ENCODE measurements at regions not wholly inside any gene's neighbourhood (a gene's known extent, or its start where the extent isn't known, plus 50 kb on each side); places are given as distances from the start of the nearest gene placed in this dataset.
A peak's percentile ranks its signal among the peaks of the same experiment; 100 is the strongest.

GRCh38 chr5:96157841-96158291 is 196.2 kb upstream of the ELL2 start:
- no peak for DNase-seq

- DNase-seq = no peak
Observed at GRCh38 chr5:96157077-96157780, 195.6 kb upstream of the ELL2 start.

- no peak for DNase-seq
Observed at GRCh38 chr5:96155147-96155546, 193.5 kb upstream of the ELL2 start.

- DNase-seq = no peak
Observed at GRCh38 chr5:96151891-96152290, 190.2 kb upstream of the ELL2 start.

GRCh38 chr5:96150007-96150406 is 188.4 kb upstream of the ELL2 start:
- no peak for DNase-seq

- no peak for DNase-seq
Observed at GRCh38 chr5:96149546-96149945, 187.9 kb upstream of the ELL2 start.

- no peak for DNase-seq
Observed at GRCh38 chr5:96149021-96149420, 187.4 kb upstream of the ELL2 start.

- no peak for DNase-seq
Observed at GRCh38 chr5:96148376-96148775, 186.7 kb upstream of the ELL2 start.

- DNase-seq = no peak
Observed at GRCh38 chr5:96147866-96148265, 186.2 kb upstream of the ELL2 start.

- peak; percentile 61 for DNase-seq
Observed at GRCh38 chr5:96146675-96147074, 185.0 kb upstream of the ELL2 start.

- no peak for DNase-seq
Observed at GRCh38 chr5:96144289-96144688, 182.6 kb upstream of the ELL2 start.

- no peak for DNase-seq
Observed at GRCh38 chr5:96143450-96143849, 181.8 kb upstream of the ELL2 start.

- DNase-seq = no peak
Observed at GRCh38 chr5:96142786-96143434, 181.3 kb upstream of the ELL2 start.

GRCh38 chr5:96142184-96142781 is 180.6 kb upstream of the ELL2 start:
- DNase-seq = no peak

GRCh38 chr5:96141749-96142148 is 180.1 kb upstream of the ELL2 start:
- DNase-seq = no peak

- DNase-seq = no peak
Observed at GRCh38 chr5:96140496-96140895, 178.8 kb upstream of the ELL2 start.

- no peak for DNase-seq
Observed at GRCh38 chr5:96140084-96140483, 178.4 kb upstream of the ELL2 start.

GRCh38 chr5:96134886-96135285 is 173.2 kb upstream of the ELL2 start:
- DNase-seq = no peak

GRCh38 chr5:96133341-96134079 is 171.9 kb upstream of the ELL2 start:
- no peak for DNase-seq

GRCh38 chr5:96129276-96129675 is 167.6 kb upstream of the ELL2 start:
- no peak for DNase-seq

GRCh38 chr5:96128204-96128864 is 166.7 kb upstream of the ELL2 start:
- no peak for DNase-seq

- no peak for DNase-seq
Observed at GRCh38 chr5:96127538-96127937, 165.9 kb upstream of the ELL2 start.

All from GDM1 (cell line).